OCI-LY3 (cell line): ENCODE measurements at regions not wholly inside any gene's neighbourhood (a gene's known extent, or its start where the extent isn't known, plus 50 kb on each side); places are given as distances from the start of the nearest gene placed in this dataset.

Source experiments
- H2AFZ ChIP-seq: fragments of 200-600, 300-600 bp; shearing (Covaris generic); 2 replicates; pipeline ENCODE4 v1.6.0; 2014; ENCODE audit warnings: antibody characterized with exemption, low read depth, low read length
- H3K27ac ChIP-seq: fragments of 200-600, 300-600 bp; sonication (generic); 2 replicates; pipeline ENCODE4 v1.5.1; 2014; ENCODE audit warnings: mild to moderate bottlenecking, low read length, moderate library complexity, mixed read lengths
- H3K27me3 ChIP-seq: fragments of 200-600, 300-600 bp; sonication (generic); 2 replicates; pipeline ENCODE4 v1.6.1; 2014; ENCODE audit warnings: low read depth, low read length, mixed read lengths
- H3K36me3 ChIP-seq: fragments of 200-600, 300-600 bp; sonication (generic); replicated peaks from 2 replicates; pipeline ENCODE3; 2014; ENCODE audit warnings: low read depth, low read length, mixed read lengths
- H3K4me1 ChIP-seq: fragments of 300-600, 200-600 bp; sonication (generic); 2 replicates; pipeline ENCODE4 v1.6.1; 2014; ENCODE audit warnings: low read length, mixed read lengths
- H3K4me2 ChIP-seq: fragments of 200-600, 300-600 bp; sonication (generic); 2 replicates; pipeline ENCODE4 v1.6.1; 2014; ENCODE audit warnings: low read length, mixed read lengths
- H3K4me3 ChIP-seq: fragments of 300-600, 200-600 bp; sonication (generic); 2 replicates; pipeline ENCODE4 v1.5.1; 2014; ENCODE audit warnings: antibody characterized with exemption, mild to moderate bottlenecking, low read length, moderate library complexity
- H3K79me2 ChIP-seq: fragments of 300-600, 200-600 bp; shearing (Covaris generic); 2 replicates; pipeline ENCODE4 v1.6.1; 2014; ENCODE audit warnings: mild to moderate bottlenecking, low read length, mixed read lengths
- H3K9ac ChIP-seq: fragments of 300-600, 200-600 bp; shearing (Covaris generic); 2 replicates; pipeline ENCODE4 v1.6.0; 2014; ENCODE audit warnings: mild to moderate bottlenecking, low read length, moderate library complexity
- H3K9me3 ChIP-seq: fragments of 200-600, 300-600 bp; shearing (Covaris generic); 2 replicates; pipeline ENCODE4 v1.6.1; 2014; ENCODE audit warnings: low read length, mixed read lengths; ENCODE audit not compliant: insufficient read depth
- H4K20me1 ChIP-seq: fragments of 200-600, 300-600 bp; sonication (generic); 2 replicates; pipeline ENCODE4 v1.6.1; 2016; ENCODE audit warnings: low read length, mixed read lengths; ENCODE audit not compliant: insufficient read depth
- CTCF ChIP-seq: fragments of 200-600, 300-600 bp; sonication (generic); IDR thresholded peaks from 2 replicates; pipeline ENCODE4 v1.5.1; 2014; ENCODE audit warnings: antibody characterized with exemption, low read length, low read depth
- EZH2phosphoT487 ChIP-seq: fragments of 200-600 bp; shearing (Covaris generic); IDR thresholded peaks from 2 replicates; pipeline ENCODE4 v1.6.1; 2018; ENCODE audit warnings: antibody characterized with exemption, mixed run types, low read depth

- TF ChIP-seq EZH2phosphoT487 (no peak), CTCF (no peak)
- Histone ChIP-seq H3K36me3 (no peaks in the 10 kb centered on the region), H3K9me3 (no peaks in the 10 kb centered on the region), H3K4me2 (no peak overlapping the region), H3K9ac (no peak overlapping the region), H3K79me2 (no peaks in the 10 kb centered on the region), H4K20me1 (no peaks in the 10 kb centered on the region), H3K27ac (no peak overlapping the region), H3K4me3 (no peak overlapping the region), H2AFZ (no peak overlapping the region), H3K4me1 (peaks cover 13% of the 10 kb centered on the region), H3K27me3 (no peaks in the 10 kb centered on the region; the same call in 1 of the 2 replicates)
These were observed 336.0 kb downstream of the RRAGC start for GRCh38 chr1:38523568-38523939.

GRCh38 chr1:38522915-38523567 is 336.5 kb downstream of the RRAGC start:
- no peak overlapping the region for H3K9ac ChIP-seq
- no peaks in the 10 kb centered on the region for H3K36me3 ChIP-seq
- H3K27me3 ChIP-seq = no peaks in the 10 kb centered on the region; the same call in 1 of the 2 replicates
- TF ChIP-seq CTCF = no peak
- no peak for TF ChIP-seq EZH2phosphoT487
- no peak overlapping the region for H3K4me2 ChIP-seq
- H3K79me2 ChIP-seq = no peaks in the 10 kb centered on the region
- H4K20me1 ChIP-seq = no peaks in the 10 kb centered on the region
- peaks cover 13% of the 10 kb centered on the region for H3K4me1 ChIP-seq
- H3K4me3 ChIP-seq = no peak overlapping the region
- no peaks in the 10 kb centered on the region for H3K9me3 ChIP-seq
- H3K27ac ChIP-seq = no peak overlapping the region
- no peak overlapping the region for H2AFZ ChIP-seq

GRCh38 chr1:38516560-38516959 is 343.0 kb downstream of the RRAGC start:
- H3K27ac ChIP-seq = no peak overlapping the region
- no peaks in the 10 kb centered on the region for H3K27me3 ChIP-seq
- H3K4me1 ChIP-seq = no peaks in the 10 kb centered on the region
- no peak overlapping the region for H3K4me2 ChIP-seq
- no peaks in the 10 kb centered on the region for H3K79me2 ChIP-seq
- no peak overlapping the region for H3K9ac ChIP-seq
- TF ChIP-seq EZH2phosphoT487 (no peak), CTCF (no peak)
- H3K36me3 ChIP-seq = no peaks in the 10 kb centered on the region
- no peaks in the 10 kb centered on the region for H3K9me3 ChIP-seq
- no peak overlapping the region for H3K4me3 ChIP-seq
- H2AFZ ChIP-seq = no peak overlapping the region
- H4K20me1 ChIP-seq = no peaks in the 10 kb centered on the region

- H4K20me1 ChIP-seq = no peaks in the 10 kb centered on the region
- H3K36me3 ChIP-seq = no peaks in the 10 kb centered on the region
- no peak overlapping the region for H3K4me2 ChIP-seq
- H3K4me3 ChIP-seq = no peak overlapping the region
- no peaks in the 10 kb centered on the region for H3K79me2 ChIP-seq
- H2AFZ ChIP-seq = no peak overlapping the region
- H3K4me1 ChIP-seq = peaks cover 6% of the 10 kb centered on the region
- H3K27me3 ChIP-seq = peaks cover 11% of the 10 kb centered on the region
- H3K9ac ChIP-seq = no peak overlapping the region
- no peak overlapping the region for H3K27ac ChIP-seq
- no peak for TF ChIP-seq CTCF
- no peak for TF ChIP-seq EZH2phosphoT487
- no peaks in the 10 kb centered on the region for H3K9me3 ChIP-seq
These were observed 346.8 kb downstream of the RRAGC start for GRCh38 chr1:38512789-38513188.
